CD8-positive, alpha-beta memory T cell (primary cell): ENCODE measurements at regions not wholly inside any gene's neighbourhood (a gene's known extent, or its start where the extent isn't known, plus 50 kb on each side); places are given as distances from the start of the nearest gene placed in this dataset.

Experiments
- CTCF ChIA-PET: fragments of 350-600 bp; sonication (Branson Sonifier 250); formaldehyde crosslinking; loops from one replicate; lab custom pipeline; 2021; ENCODE audit warnings: antibody characterized with exemption; lab: Charles Lee
- POLR2A ChIA-PET: fragments of 350-600 bp; sonication (Branson Sonifier 250); formaldehyde crosslinking; loops from one replicate; lab custom pipeline; 2021; ENCODE audit warnings: antibody characterized with exemption; lab: Charles Lee
- DNase-seq, 5 donors: peaks; one replicate each; pipeline versions ENCODE4 v3.0.0 to v3.0.0-alpha.2; 2020 to 2022; ENCODE audit warnings: mixed read lengths in 1 of 5
- H3K27ac ChIP-seq: one replicate; pipeline ENCODE4 v1.7.0; 2013; ENCODE audit warnings: low read depth, mild to moderate bottlenecking, low read length, moderate library complexity
- H3K27me3 ChIP-seq: 2 replicates; pipeline ENCODE4 v1.7.0; 2013; ENCODE audit warnings: low read length, mild to moderate bottlenecking; ENCODE audit not compliant: insufficient read depth, poor library complexity, severe bottlenecking
- H3K36me3 ChIP-seq: 2 replicates; pipeline ENCODE4 v1.7.0; 2013; ENCODE audit warnings: mild to moderate bottlenecking, low read length, moderate library complexity; ENCODE audit not compliant: insufficient read depth
- H3K4me1 ChIP-seq: 2 replicates; pipeline ENCODE4 v1.7.0; 2013; ENCODE audit warnings: mild to moderate bottlenecking, low read length, moderate library complexity; ENCODE audit not compliant: insufficient read depth
- H3K4me3 ChIP-seq: 2 replicates; pipeline ENCODE4 v1.7.0; 2013; ENCODE audit warnings: mild to moderate bottlenecking, low read length
- H3K9me3 ChIP-seq: 2 replicates; pipeline ENCODE4 v1.7.0; 2013; ENCODE audit warnings: mild to moderate bottlenecking, low read length
- H3K27ac Mint-ChIP-seq, 8 donors: one replicate each; pipeline ENCODE4 v1.8.0; 2020 to 2021; ENCODE audit warnings: mixed read lengths in 8 of 8, mild to moderate bottlenecking in 6 of 8, inconsistent platforms in 3 of 8, moderate library complexity in 3 of 8
- H3K27me3 Mint-ChIP-seq, 2 donors: one replicate each; pipeline ENCODE4 v1.8.0; 2020 to 2021; ENCODE audit warnings: mixed read lengths in 2 of 2, mild to moderate bottlenecking in 1 of 2, moderate library complexity in 1 of 2
- H3K36me3 Mint-ChIP-seq, 3 donors: one replicate each; pipeline ENCODE4 v1.8.0; 2020 to 2021; ENCODE audit warnings: mixed read lengths in 3 of 3, inconsistent platforms in 1 of 3, mild to moderate bottlenecking in 1 of 3
- H3K4me1 Mint-ChIP-seq, 3 donors: one replicate each; pipeline ENCODE4 v1.8.0; 2020 to 2021; ENCODE audit warnings: mixed read lengths in 3 of 3, inconsistent platforms in 1 of 3, mild to moderate bottlenecking in 1 of 3
- H3K4me3 Mint-ChIP-seq, 7 donors: one replicate each; pipeline ENCODE4 v1.8.0; 2020 to 2021; ENCODE audit warnings: mixed read lengths in 7 of 7, mild to moderate bottlenecking in 6 of 7, moderate library complexity in 4 of 7, inconsistent platforms in 2 of 7
- H3K9me3 Mint-ChIP-seq, 5 donors: one replicate each; pipeline ENCODE4 v1.8.0; 2020 to 2022; ENCODE audit warnings: mixed read lengths in 5 of 5, mild to moderate bottlenecking in 3 of 5, moderate library complexity in 2 of 5, inconsistent platforms in 1 of 5

DNA sequence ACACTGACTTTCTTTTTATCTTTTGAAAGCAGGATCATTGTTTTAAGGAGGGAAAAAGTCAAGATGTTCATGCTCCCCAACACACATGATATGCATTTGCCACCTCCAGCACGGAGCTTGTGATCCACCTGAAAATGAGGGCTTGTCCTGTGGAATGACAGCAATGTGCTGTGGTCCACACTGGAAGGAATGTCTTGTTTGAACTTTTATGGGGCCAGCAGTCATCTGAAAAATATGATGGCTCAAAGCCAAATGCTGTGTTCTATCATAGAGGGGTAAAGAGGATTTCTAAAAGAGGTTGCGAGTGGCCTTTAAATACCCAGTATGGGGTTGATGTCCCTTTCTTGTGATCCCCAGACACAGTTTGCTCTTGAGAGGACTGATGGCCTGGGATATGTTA, 226.5 kb upstream of the SPRED2 start:
- H3K4me3 Mint-ChIP-seq: no peak overlapping the region

DNA sequence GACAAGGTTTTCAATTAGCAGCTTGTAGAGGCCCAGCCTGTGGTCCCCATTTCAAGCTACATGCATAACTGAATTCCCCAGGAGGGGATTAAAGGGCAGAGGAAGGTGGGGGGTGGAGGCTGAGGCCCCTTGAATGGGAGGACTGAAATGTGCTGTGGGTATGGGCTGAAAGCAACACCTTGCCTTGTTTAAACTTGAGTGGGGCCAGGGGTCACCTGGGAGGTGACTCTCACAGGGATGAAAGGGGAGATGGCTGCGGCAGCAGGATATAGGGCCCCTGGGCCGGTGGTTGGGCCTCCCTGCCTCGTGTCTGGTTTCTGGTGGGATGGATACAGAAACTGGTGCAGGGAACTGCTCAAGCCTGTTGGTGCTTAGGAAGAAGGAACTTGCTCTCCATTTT, 225.9 kb upstream of the SPRED2 start:
- H3K4me3 ChIP-seq: no peak overlapping the region
- CTCF ChIA-PET: no interaction called here
- Mint-ChIP-seq H3K27me3 (peaks cover 2 to 30% of the 10 kb centered on the region in 2 donors), H3K9me3 (no peaks in the 10 kb centered on the region), H3K36me3 (no peaks in the 10 kb centered on the region), H3K4me1 (no peaks in the 10 kb centered on the region), H3K4me3 (no peak overlapping the region), H3K27ac (no peak overlapping the region)
- POLR2A ChIA-PET: no interaction called here
- H3K27me3 ChIP-seq: no peaks in the 10 kb centered on the region
- no peaks in the 10 kb centered on the region for H3K4me1 ChIP-seq
- no peak overlapping the region for H3K27ac ChIP-seq
- no peaks in the 10 kb centered on the region for H3K36me3 ChIP-seq
- DNase-seq: no peak
- no peaks in the 10 kb centered on the region for H3K9me3 ChIP-seq

More for the DNA sequence above, 226.5 kb upstream of the SPRED2 start:
- POLR2A ChIA-PET: no interaction called here
- H3K36me3 ChIP-seq: no peaks in the 10 kb centered on the region
- H3K9me3 ChIP-seq: no peaks in the 10 kb centered on the region
- no peaks in the 10 kb centered on the region for H3K9me3 Mint-ChIP-seq
- CTCF ChIA-PET: no interaction called here
- no peaks in the 10 kb centered on the region for H3K27me3 ChIP-seq
- peaks cover 2 to 30% of the 10 kb centered on the region in 2 donors for H3K27me3 Mint-ChIP-seq
- H3K27ac Mint-ChIP-seq: no peak overlapping the region
- no peaks in the 10 kb centered on the region for H3K36me3 Mint-ChIP-seq
- DNase-seq: no peak
- no peak overlapping the region for H3K27ac ChIP-seq
- no peak overlapping the region for H3K4me3 ChIP-seq
- no peaks in the 10 kb centered on the region for H3K4me1 Mint-ChIP-seq
- H3K4me1 ChIP-seq: no peaks in the 10 kb centered on the region

DNA sequence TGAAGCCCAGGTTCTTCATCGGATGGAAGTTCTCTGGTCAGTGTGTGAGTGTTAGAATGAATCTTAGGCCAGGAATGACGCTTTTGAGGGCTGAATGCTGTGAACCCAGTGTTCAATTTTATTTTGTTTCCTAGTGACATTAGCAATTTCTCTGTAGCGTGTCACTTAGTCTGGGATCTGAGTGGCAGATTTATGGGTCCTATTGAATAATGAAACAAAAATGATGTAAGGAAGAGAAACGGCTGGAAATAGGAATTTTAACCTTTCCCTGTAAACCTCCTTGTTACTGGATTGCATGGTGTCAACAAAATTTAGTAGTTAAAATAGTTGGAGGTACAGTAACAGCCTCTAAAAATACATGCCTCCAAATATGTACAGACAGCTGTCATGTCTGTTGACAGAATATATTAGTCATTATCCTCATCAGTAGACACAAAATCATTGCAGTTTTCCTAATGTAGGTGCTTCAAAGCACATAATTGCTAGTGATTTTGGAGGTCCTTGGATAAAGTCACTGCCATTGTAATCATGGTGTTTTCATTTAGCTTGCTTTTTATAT, 223.8 kb upstream of the SPRED2 start:
- ChIA-PET POLR2A (no interaction called here), CTCF (no interaction called here)
- no peaks in the 10 kb centered on the region for H3K9me3 Mint-ChIP-seq
- no peak overlapping the region for H3K4me3 Mint-ChIP-seq
- H3K27ac Mint-ChIP-seq: no peak overlapping the region
- no peaks in the 10 kb centered on the region for H3K9me3 ChIP-seq
- no peak for DNase-seq
- H3K4me1 ChIP-seq: no peaks in the 10 kb centered on the region
- no peaks in the 10 kb centered on the region for H3K36me3 Mint-ChIP-seq
- peaks cover 7 to 27% of the 10 kb centered on the region in 2 donors for H3K27me3 Mint-ChIP-seq
- no peak overlapping the region for H3K4me3 ChIP-seq
- no peaks in the 10 kb centered on the region for H3K27me3 ChIP-seq
- no peaks in the 10 kb centered on the region for H3K36me3 ChIP-seq
- H3K4me1 Mint-ChIP-seq: no peaks in the 10 kb centered on the region
- no peak overlapping the region for H3K27ac ChIP-seq

DNA sequence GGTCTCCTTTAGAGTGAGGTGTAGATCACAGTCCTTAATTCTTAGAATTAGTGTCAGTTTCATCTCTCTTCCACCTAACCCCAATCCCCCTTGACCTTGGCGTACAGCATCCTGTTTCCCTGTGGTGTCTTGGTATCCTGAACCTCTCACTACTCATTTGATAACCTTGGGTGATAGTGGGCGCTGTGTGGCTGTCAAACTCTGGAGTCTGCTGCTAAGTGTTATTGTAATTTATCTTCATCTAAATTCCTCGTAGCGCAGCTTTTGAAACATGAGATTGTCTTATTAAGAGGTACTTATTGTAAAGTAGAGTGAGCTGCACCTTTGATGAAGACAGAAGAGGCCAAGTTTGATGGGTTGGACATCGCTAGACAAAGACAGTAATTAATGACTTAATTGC, 222.6 kb upstream of the SPRED2 start:
- H3K4me3 ChIP-seq: no peak overlapping the region
- ChIA-PET CTCF (no interaction called here), POLR2A (no interaction called here)
- H3K9me3 ChIP-seq: no peaks in the 10 kb centered on the region
- H3K27ac ChIP-seq: no peak overlapping the region
- peaks cover 7 to 21% of the 10 kb centered on the region in 2 donors for H3K27me3 Mint-ChIP-seq
- no peak overlapping the region for H3K27ac Mint-ChIP-seq
- H3K4me1 ChIP-seq: no peaks in the 10 kb centered on the region
- H3K36me3 Mint-ChIP-seq: no peaks in the 10 kb centered on the region
- no peak overlapping the region for H3K4me3 Mint-ChIP-seq
- H3K27me3 ChIP-seq: no peaks in the 10 kb centered on the region
- DNase-seq: no peak
- no peaks in the 10 kb centered on the region for H3K36me3 ChIP-seq
- no peaks in the 10 kb centered on the region for H3K9me3 Mint-ChIP-seq
- no peaks in the 10 kb centered on the region for H3K4me1 Mint-ChIP-seq

DNA sequence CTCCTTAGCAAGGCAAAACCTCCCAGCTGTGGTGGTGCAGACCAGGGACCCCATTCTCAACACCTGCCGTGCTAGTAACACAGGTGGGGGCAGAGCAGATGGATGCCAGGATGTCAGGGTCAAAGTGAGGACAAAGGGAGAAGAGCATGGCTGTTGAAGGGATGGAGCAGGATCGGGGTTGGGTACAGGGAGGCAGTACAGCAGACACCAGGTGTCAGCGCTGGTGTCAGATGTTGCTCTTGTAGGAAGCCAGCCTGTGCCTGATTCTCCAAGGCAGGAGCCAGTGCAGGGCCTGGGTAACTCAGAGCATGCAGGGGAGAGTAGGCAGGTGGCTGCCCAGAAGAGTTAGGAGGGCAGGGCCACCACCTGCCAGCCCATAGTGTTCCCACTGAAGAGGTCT, 222.1 kb upstream of the SPRED2 start:
- H3K4me1 Mint-ChIP-seq: no peaks in the 10 kb centered on the region
- no peak for DNase-seq
- peaks cover 7 to 21% of the 10 kb centered on the region in 2 donors for H3K27me3 Mint-ChIP-seq
- Histone ChIP-seq H3K27me3 (no peaks in the 10 kb centered on the region), H3K9me3 (no peaks in the 10 kb centered on the region), H3K36me3 (no peaks in the 10 kb centered on the region), H3K4me1 (no peaks in the 10 kb centered on the region), H3K27ac (no peak overlapping the region), H3K4me3 (no peak overlapping the region)
- no peak overlapping the region for H3K27ac Mint-ChIP-seq
- H3K36me3 Mint-ChIP-seq: no peaks in the 10 kb centered on the region
- no peak overlapping the region for H3K4me3 Mint-ChIP-seq
- POLR2A ChIA-PET: no interaction called here
- no peaks in the 10 kb centered on the region for H3K9me3 Mint-ChIP-seq
- CTCF ChIA-PET: no interaction called here

DNA sequence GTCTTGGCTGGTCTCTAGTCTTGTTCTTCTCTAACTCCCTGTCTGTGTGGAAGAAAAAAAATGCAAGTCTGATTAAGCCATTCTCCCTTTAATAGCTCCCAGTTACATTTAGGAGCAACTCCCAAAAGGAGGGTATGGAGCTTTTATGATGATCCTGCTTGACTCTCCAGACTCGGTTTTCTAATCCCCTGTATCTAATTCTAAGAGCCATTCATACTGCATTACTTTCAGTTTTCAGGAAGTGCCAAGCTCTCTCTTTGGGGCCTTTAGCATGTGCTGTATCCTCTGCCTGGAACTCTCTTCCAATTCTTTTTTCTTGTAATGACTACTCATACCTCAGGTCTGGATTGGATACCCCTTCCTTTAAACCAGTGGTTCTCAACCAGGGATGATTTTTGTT, 219.7 kb upstream of the SPRED2 start:
- Mint-ChIP-seq H3K4me1 (no peaks in the 10 kb centered on the region), H3K36me3 (no peaks in the 10 kb centered on the region), H3K27me3 (peaks cover 7 to 15% of the 10 kb centered on the region in 2 donors), H3K9me3 (no peaks in the 10 kb centered on the region), H3K27ac (no peak overlapping the region), H3K4me3 (no peak overlapping the region)
- H3K36me3 ChIP-seq: no peaks in the 10 kb centered on the region
- CTCF ChIA-PET: interaction anchor here (1.5 kb wide), 1 partner anchor 11 kb away, joined by 4 read pairs; no protein-coding TSS in a partner anchor
- no peak for DNase-seq
- no peaks in the 10 kb centered on the region for H3K27me3 ChIP-seq
- H3K4me3 ChIP-seq: no peak overlapping the region
- H3K9me3 ChIP-seq: no peaks in the 10 kb centered on the region
- H3K4me1 ChIP-seq: no peaks in the 10 kb centered on the region
- POLR2A ChIA-PET: no interaction called here
- no peak overlapping the region for H3K27ac ChIP-seq

DNA sequence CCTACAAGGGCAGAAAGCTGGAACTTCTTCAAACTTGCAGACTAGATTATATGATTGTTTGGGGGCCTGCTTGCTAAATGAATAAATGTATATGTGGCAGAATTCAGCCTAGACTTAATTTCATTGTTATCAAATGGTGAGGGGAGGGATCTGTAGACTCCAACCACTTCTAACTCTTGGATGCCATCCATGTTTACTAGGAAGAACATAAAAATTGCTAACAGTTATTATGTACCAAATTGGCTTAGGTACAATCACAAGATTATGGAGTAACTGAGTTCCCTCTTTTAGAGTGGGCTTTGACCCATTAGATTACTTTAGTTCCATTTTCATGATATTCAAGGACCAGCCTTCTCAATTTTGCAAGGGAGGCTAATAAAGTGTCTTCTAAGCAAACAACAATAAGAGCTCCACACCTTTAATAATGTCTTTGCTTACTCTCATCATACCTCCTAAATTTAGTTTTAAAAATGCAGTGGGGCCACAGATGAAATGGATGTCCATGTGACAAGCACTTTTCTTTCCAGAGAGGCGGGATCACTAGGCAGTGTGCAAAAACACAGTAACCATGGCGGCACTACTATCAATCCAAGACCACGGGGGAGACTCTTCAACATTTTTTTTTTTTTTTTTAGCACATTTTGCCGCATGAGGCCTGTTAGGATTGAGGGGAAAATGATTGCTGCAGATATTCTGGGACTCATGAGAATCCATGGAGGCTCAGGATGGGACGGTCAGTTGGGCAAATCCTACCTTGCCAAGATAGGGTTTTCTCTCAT, 217.6 kb upstream of the SPRED2 start:
- peaks cover 1 to 9% of the 10 kb centered on the region in 2 donors for H3K27me3 Mint-ChIP-seq
- ChIA-PET CTCF (interaction anchor here (0.7 kb wide), 1 partner anchor 30 kb away, joined by 3 read pairs; no protein-coding TSS in a partner anchor), POLR2A (no interaction called here)
- no peaks in the 10 kb centered on the region for H3K36me3 Mint-ChIP-seq
- no peaks in the 10 kb centered on the region for H3K4me1 Mint-ChIP-seq
- Histone ChIP-seq H3K9me3 (no peaks in the 10 kb centered on the region), H3K27me3 (no peaks in the 10 kb centered on the region), H3K36me3 (no peaks in the 10 kb centered on the region), H3K4me3 (no peak overlapping the region), H3K4me1 (no peaks in the 10 kb centered on the region), H3K27ac (no peak overlapping the region)
- DNase-seq: no peak
- no peak overlapping the region for H3K27ac Mint-ChIP-seq
- H3K4me3 Mint-ChIP-seq: no peak overlapping the region
- no peaks in the 10 kb centered on the region for H3K9me3 Mint-ChIP-seq

DNA sequence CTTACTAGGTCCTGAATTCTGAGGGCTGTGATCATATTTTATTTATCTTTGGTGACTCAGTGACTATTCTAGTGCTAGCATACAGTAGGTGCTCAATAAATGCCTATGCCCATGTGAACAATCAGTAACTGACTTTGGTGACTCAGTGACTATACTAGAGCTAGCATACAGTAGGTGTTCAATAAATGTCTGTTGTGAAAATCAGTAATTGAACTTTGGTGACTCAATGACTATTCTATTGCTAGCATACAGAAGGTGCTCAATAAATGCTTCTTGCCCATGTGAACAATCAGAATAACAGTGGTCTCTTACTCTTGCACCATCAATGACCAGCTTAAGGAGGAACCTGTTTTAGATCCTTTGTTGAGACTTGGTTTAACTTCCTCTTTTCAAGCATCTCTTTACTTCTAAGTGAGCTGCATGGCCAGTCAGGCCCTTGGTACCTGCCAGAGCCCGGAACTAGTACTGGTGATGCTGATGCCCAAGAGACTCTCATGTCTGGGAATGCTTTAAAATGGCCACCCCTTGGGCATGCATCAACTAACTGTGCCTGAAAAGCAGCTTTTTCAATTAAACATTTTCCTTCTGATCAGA, 214.9 kb upstream of the SPRED2 start:
- Histone ChIP-seq H3K4me3 (no peak overlapping the region), H3K27ac (no peak overlapping the region), H3K9me3 (no peaks in the 10 kb centered on the region), H3K4me1 (no peaks in the 10 kb centered on the region), H3K36me3 (no peaks in the 10 kb centered on the region), H3K27me3 (no peaks in the 10 kb centered on the region)
- Mint-ChIP-seq H3K4me1 (no peaks in the 10 kb centered on the region), H3K4me3 (no peak overlapping the region), H3K27me3 (peaks cover 0 to 4% of the 10 kb centered on the region in 2 donors), H3K27ac (no peak overlapping the region), H3K9me3 (no peaks in the 10 kb centered on the region), H3K36me3 (no peaks in the 10 kb centered on the region)
- POLR2A ChIA-PET: no interaction called here
- CTCF ChIA-PET: no interaction called here
- DNase-seq: no peak
